Ovary (tissue), 3 donors: ENCODE measurements at regions not wholly inside any gene's neighbourhood (a gene's known extent, or its start where the extent isn't known, plus 50 kb on each side); places are given as distances from the start of the nearest gene placed in this dataset.

Source experiments
- CTCF ChIP-seq, 3 donors: fragments of 450-650 bp in 2 of 3; fragments of 200-600 bp in 1 of 3; IDR thresholded peaks; one replicate each; pipeline versions ENCODE4 v1.5.1 to v1.8.0; 2016 to 2022; ENCODE audit warnings: antibody characterized with exemption in 3 of 3, mild to moderate bottlenecking in 1 of 3
- POLR2A ChIP-seq: fragments of 450-650 bp; IDR thresholded peaks from one replicate; pipeline ENCODE4 v1.6.1; 2017; ENCODE audit warnings: antibody characterized with exemption, mild to moderate bottlenecking, moderate library complexity
- donor health status: DM: no; HTN: no; CAD: no.

GRCh38 chr6:140504776-140505175, 1130.3 kb upstream of the CITED2 start:
- no peak for TF ChIP-seq CTCF (IDR thresholded peaks at IDR 0.05)
- TF ChIP-seq POLR2A: no peak
